ENCODE measurements at regions not wholly inside any gene's neighbourhood (a gene's known extent, or its start where the extent isn't known, plus 50 kb on each side); places are given as distances from the start of the nearest gene placed in this dataset.

DNA sequence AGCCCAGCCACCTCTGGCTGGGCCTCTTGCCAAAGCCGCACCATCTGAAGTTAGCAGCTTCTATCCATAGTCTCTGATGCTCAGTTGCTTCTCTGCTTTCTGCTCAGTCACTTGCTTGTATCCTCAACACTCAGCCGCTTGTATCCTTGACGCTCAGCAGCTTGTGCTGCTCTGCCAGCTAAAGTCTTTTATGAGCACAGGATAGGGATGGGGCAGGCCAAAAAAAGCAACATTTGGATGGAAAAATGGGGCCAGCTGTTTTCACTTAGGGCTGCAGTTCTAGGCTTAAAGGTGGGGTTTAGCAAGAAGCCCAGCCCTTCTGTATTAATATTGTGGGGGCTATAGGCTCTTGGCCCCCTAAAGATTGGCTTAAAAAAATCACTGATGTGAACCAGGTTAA lies 739.4 kb downstream of the CDH8 start:
- TF ChIP-seq, protein P1, sequence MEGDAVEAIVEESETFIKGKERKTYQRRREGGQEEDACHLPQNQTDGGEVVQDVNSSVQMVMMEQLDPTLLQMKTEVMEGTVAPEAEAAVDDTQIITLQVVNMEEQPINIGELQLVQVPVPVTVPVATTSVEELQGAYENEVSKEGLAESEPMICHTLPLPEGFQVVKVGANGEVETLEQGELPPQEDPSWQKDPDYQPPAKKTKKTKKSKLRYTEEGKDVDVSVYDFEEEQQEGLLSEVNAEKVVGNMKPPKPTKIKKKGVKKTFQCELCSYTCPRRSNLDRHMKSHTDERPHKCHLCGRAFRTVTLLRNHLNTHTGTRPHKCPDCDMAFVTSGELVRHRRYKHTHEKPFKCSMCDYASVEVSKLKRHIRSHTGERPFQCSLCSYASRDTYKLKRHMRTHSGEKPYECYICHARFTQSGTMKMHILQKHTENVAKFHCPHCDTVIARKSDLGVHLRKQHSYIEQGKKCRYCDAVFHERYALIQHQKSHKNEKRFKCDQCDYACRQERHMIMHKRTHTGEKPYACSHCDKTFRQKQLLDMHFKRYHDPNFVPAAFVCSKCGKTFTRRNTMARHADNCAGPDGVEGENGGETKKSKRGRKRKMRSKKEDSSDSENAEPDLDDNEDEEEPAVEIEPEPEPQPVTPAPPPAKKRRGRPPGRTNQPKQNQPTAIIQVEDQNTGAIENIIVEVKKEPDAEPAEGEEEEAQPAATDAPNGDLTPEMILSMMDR (IDR thresholded peaks at IDR 0.05), result no peak
- no peak for TF ChIP-seq POLR2A (IDR thresholded peaks at IDR 0.05)

All from testis (tissue), 2 donors.